ENCODE measurements at regions not wholly inside any gene's neighbourhood (a gene's known extent, or its start where the extent isn't known, plus 50 kb on each side); places are given as distances from the start of the nearest gene placed in this dataset.
A peak's percentile ranks its signal among the peaks of the same experiment; 100 is the strongest.

- H3K27ac ChIP-seq, result no peak overlapping the region
- H3K4me3 ChIP-seq, result no peak overlapping the region
- H3K9me3 ChIP-seq, result no peaks in the 10 kb centered on the region
- ATAC-seq (ENCODE audit: insufficient number of reproducible peaks, low FRiP score, low read depth), result no peak
- no peaks in the 10 kb centered on the region for H3K27me3 ChIP-seq (replicated peaks; ENCODE audit: insufficient read depth)
- DNase-seq (ENCODE audit: low spot score), result no peak
- H3K4me1 ChIP-seq (ENCODE audit: control insufficient read depth in 1 of 2, low read depth in 2 of 2), result no peaks in the 10 kb centered on the region
- TF ChIP-seq, protein P1, sequence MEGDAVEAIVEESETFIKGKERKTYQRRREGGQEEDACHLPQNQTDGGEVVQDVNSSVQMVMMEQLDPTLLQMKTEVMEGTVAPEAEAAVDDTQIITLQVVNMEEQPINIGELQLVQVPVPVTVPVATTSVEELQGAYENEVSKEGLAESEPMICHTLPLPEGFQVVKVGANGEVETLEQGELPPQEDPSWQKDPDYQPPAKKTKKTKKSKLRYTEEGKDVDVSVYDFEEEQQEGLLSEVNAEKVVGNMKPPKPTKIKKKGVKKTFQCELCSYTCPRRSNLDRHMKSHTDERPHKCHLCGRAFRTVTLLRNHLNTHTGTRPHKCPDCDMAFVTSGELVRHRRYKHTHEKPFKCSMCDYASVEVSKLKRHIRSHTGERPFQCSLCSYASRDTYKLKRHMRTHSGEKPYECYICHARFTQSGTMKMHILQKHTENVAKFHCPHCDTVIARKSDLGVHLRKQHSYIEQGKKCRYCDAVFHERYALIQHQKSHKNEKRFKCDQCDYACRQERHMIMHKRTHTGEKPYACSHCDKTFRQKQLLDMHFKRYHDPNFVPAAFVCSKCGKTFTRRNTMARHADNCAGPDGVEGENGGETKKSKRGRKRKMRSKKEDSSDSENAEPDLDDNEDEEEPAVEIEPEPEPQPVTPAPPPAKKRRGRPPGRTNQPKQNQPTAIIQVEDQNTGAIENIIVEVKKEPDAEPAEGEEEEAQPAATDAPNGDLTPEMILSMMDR (IDR thresholded peaks at IDR 0.05), result no peak
- no peaks in the 10 kb centered on the region for H3K36me3 ChIP-seq
These were observed 238.0 kb upstream of the SLC39A10 start for GRCh38 chr2:195419033-195419432.

DNA sequence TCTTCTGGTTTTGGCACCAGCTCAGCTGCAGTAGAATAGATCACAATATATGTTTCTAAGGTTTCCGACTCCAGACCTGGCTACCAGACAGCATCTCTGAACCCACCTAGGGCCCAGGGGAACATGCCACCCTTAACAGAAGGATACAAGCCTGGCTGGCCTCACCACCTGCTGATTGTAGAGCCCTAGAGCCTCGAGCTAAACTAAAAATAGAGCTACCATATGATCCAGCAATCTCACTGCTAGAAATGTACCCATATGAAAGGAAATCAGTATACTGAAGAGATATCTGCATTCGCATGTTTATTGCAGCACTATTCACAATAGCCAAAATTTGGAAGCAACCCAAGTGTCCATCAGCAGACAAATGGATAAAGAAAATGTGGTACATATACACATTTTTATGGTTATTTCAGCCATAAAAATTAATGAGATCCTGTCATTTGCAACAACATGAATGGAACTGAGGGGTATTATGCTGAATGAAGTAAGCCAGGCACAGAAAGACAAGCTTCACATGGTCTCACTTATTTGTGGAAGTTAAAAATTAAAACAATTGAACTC lies 242.4 kb upstream of the SLC39A10 start:
- Histone ChIP-seq H3K4me1 (ENCODE audit: control insufficient read depth in 1 of 2, low read depth in 2 of 2) (no peaks in the 10 kb centered on the region), H3K9me3 (no peaks in the 10 kb centered on the region), H3K36me3 (no peaks in the 10 kb centered on the region), H3K27me3 (replicated peaks; ENCODE audit: insufficient read depth) (no peaks in the 10 kb centered on the region), H3K4me3 (no peak overlapping the region), H3K27ac (no peak overlapping the region)
- TF ChIP-seq, protein P1 (IDR thresholded peaks at IDR 0.05), result no peak
- no peak for DNase-seq (ENCODE audit: low spot score)
- ATAC-seq (ENCODE audit: insufficient number of reproducible peaks, low FRiP score, low read depth), result no peak

DNA sequence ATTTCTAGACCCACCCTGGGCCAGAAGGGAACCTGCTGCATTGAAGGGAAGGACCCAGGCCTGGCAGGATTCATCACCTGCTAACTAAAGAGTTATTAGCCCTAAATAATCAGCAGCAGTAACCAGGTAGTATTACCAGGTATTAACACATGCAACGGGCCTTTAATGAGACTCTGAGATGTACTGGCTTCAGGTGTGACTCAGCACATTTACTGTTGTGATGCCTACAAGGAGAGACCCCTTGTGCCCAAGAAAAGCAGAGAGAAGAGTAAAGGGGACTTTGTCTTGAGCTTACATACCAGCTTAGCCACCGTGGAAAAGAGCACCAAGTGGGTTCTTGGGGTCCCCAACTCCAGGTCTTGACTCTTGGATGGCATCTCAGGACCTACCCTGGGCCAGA lies 243.1 kb upstream of the SLC39A10 start:
- H3K27ac ChIP-seq, result no peak overlapping the region
- H3K9me3 ChIP-seq, result no peaks in the 10 kb centered on the region
- no peak for ATAC-seq (ENCODE audit: insufficient number of reproducible peaks, low FRiP score, low read depth)
- H3K36me3 ChIP-seq, result no peaks in the 10 kb centered on the region
- no peaks in the 10 kb centered on the region for H3K4me1 ChIP-seq (ENCODE audit: control insufficient read depth in 1 of 2, low read depth in 2 of 2)
- TF ChIP-seq, protein P1 (IDR thresholded peaks at IDR 0.05), result no peak
- no peak overlapping the region for H3K4me3 ChIP-seq
- DNase-seq (ENCODE audit: low spot score), result no peak
- H3K27me3 ChIP-seq (replicated peaks; ENCODE audit: insufficient read depth), result no peaks in the 10 kb centered on the region

DNA sequence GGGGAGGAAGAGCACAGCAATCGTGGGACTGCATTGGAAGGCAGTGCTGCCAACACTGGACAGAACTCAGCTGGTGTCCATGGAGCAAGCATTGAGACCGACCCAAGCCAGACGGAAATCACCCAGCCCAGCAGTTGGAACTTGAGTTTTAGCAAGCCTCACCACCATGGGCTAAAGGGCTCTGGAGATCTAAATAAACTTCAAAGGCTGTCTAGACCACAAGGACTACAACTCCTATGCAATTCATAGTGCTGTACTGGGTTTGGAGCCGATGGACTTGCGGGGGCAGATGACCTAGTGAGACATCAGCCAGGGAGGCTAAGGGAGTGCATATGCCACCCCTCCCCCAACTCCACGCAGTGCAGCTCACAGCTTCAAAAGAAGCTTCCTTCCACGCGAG lies 243.6 kb upstream of the SLC39A10 start:
- ATAC-seq (ENCODE audit: insufficient number of reproducible peaks, low FRiP score, low read depth) (no peak), DNase-seq (ENCODE audit: low spot score) (no peak)
- Histone ChIP-seq H3K4me1 (ENCODE audit: control insufficient read depth in 1 of 2, low read depth in 2 of 2) (no peaks in the 10 kb centered on the region), H3K27me3 (replicated peaks; ENCODE audit: insufficient read depth) (no peaks in the 10 kb centered on the region), H3K36me3 (no peaks in the 10 kb centered on the region), H3K27ac (no peak overlapping the region), H3K9me3 (no peaks in the 10 kb centered on the region), H3K4me3 (no peak overlapping the region)
- TF ChIP-seq, protein P1 (IDR thresholded peaks at IDR 0.05), result no peak

DNA sequence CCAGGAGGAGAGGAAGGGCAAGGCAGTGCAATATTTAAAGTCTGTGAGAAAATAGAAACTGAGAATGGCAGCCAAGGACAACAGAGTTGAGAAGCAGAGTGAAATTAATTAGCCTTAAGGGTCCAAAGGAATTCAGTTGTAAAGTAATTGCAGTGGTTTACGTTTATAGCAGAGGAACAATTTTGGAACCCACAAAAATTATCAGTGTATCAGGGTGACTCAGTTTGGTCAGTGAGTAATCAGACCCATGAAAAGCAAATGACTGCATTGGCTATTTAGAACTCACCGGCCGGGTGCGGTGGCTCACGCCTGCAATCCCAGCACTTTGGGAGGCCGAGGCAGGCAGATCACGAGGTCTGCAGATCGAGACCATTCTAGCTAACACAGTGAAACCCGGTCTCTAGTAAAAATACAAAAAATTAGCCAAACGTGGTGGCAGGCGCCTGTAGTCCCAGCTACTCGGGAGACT lies 245.8 kb upstream of the SLC39A10 start:
- H3K36me3 ChIP-seq, result no peaks in the 10 kb centered on the region
- H3K27ac ChIP-seq, result no peak overlapping the region
- ATAC-seq (ENCODE audit: insufficient number of reproducible peaks, low FRiP score, low read depth) (peak; percentile 50), DNase-seq (ENCODE audit: low spot score) (no peak)
- H3K27me3 ChIP-seq (replicated peaks; ENCODE audit: insufficient read depth), result no peaks in the 10 kb centered on the region
- no peaks in the 10 kb centered on the region for H3K4me1 ChIP-seq (ENCODE audit: control insufficient read depth in 1 of 2, low read depth in 2 of 2)
- no peaks in the 10 kb centered on the region for H3K9me3 ChIP-seq
- no peak overlapping the region for H3K4me3 ChIP-seq
- TF ChIP-seq, protein P1 (IDR thresholded peaks at IDR 0.05), result no peak

All from thoracic aorta (tissue), 2 donors.